SK-N-SH (cell line): ENCODE measurements at regions not wholly inside any gene's neighbourhood (a gene's known extent, or its start where the extent isn't known, plus 50 kb on each side); places are given as distances from the start of the nearest gene placed in this dataset.

Experiments
- CTCF ChIA-PET: fragments of 300-600, 350-600 bp; formaldehyde crosslinking; extraction: SDS; loops from one replicate; lab custom pipeline; 2021; lab: Yijun Ruan, JAX
- POLR2A ChIA-PET: fragments of 350-600 bp; sonication (Branson Sonifier 250); formaldehyde crosslinking; extraction: SDS; loops from one replicate; lab custom pipeline; 2020; ENCODE audit warnings: antibody characterized with exemption, inconsistent platforms; lab: Yijun Ruan, JAX
- DNase-seq: peaks from one replicate; pipeline ENCODE4 v3.0.0; 2012
- H2AFZ ChIP-seq: fragments of 200-600 bp; sonication (generic); 2 replicates; pipeline ENCODE4 v1.8.1; 2016; ENCODE audit warnings: antibody characterized with exemption, mild to moderate bottlenecking, low read depth
- H3F3A ChIP-seq: fragments of 200-600 bp; sonication (generic); replicated peaks from 2 replicates; pipeline ENCODE3; 2016; ENCODE audit warnings: antibody characterized with exemption, mild to moderate bottlenecking; ENCODE audit not compliant: insufficient read depth
- H3K27ac ChIP-seq, 2 experiments: fragments of 200-500 bp in 1 of 2; fragments of 200-600 bp in 1 of 2; sonication (Bioruptor generic) in 1 of 2; sonication (generic), shearing (Covaris generic) in 1 of 2; 2 replicates each; pipeline versions ENCODE4 v1.5.1 to v1.6.1; 2014 to 2016; ENCODE audit warnings: low read depth in 2 of 2, inconsistent platforms in 1 of 2, low read length in 1 of 2, mild to moderate bottlenecking in 1 of 2, mixed read lengths in 1 of 2
- H3K27me3 ChIP-seq: fragments of 200-600 bp; sonication (generic), shearing (Covaris generic); 2 replicates; pipeline ENCODE4 v1.6.1; 2016; ENCODE audit warnings: mixed run types; ENCODE audit not compliant: insufficient read depth
- H3K36me3 ChIP-seq, 2 experiments: fragments of 200-500 bp in 1 of 2; fragments of 200-600 bp in 1 of 2; sonication (Bioruptor generic) in 1 of 2; sonication (generic) in 1 of 2; replicated peaks in 1 of 2; 2 replicates each; pipeline versions ENCODE3 to v1.5.1; 2014 to 2016; ENCODE audit warnings: low read length in 1 of 2, mild to moderate bottlenecking in 1 of 2; ENCODE audit not compliant: insufficient read depth in 2 of 2, control insufficient read depth in 1 of 2
- H3K4me1 ChIP-seq, 2 experiments: fragments of 200-500 bp in 1 of 2; fragments of 200-600 bp in 1 of 2; sonication (Bioruptor generic) in 1 of 2; sonication (generic), shearing (Covaris generic) in 1 of 2; 2 replicates each; pipeline versions ENCODE4 v1.5.1 to v1.6.1; 2014 to 2016; ENCODE audit warnings: low read depth in 1 of 2, low read length in 1 of 2, mixed run types in 1 of 2; ENCODE audit not compliant: insufficient read depth in 2 of 2, control insufficient read depth in 1 of 2
- H3K4me2 ChIP-seq: fragments of 200-600 bp; sonication (generic), shearing (Covaris generic); 2 replicates; pipeline ENCODE4 v1.6.1; 2017; ENCODE audit warnings: mixed run types
- H3K4me3 ChIP-seq, 2 experiments: fragments of 200-500 bp in 1 of 2; fragments of 200-600 bp in 1 of 2; sonication (Bioruptor generic) in 1 of 2; sonication (generic), shearing (Covaris generic) in 1 of 2; 2 replicates each; pipeline versions ENCODE4 v1.5.1 to v1.8.1; 2014 to 2016; ENCODE audit warnings: low read depth in 2 of 2, inconsistent platforms in 1 of 2, low read length in 1 of 2, mild to moderate bottlenecking in 1 of 2, mixed read lengths in 1 of 2, moderate library complexity in 1 of 2
- H3K79me2 ChIP-seq: fragments of 200-600 bp; sonication (generic); 2 replicates; pipeline ENCODE4 v1.8.1; 2017; ENCODE audit warnings: mild to moderate bottlenecking; ENCODE audit not compliant: insufficient read depth
- H3K9ac ChIP-seq: fragments of 200-600 bp; sonication (generic); 2 replicates; pipeline ENCODE4 v1.6.1; 2017; ENCODE audit warnings: mixed run types
- H3K9me2 ChIP-seq: fragments of 200-600 bp; sonication (generic); 2 replicates; pipeline ENCODE4 v1.6.1; 2017; ENCODE audit warnings: mixed run types
- H3K9me3 ChIP-seq: fragments of 200-600 bp; sonication (generic); 2 replicates; pipeline ENCODE4 v1.6.1; 2017; ENCODE audit warnings: mixed run types, mild to moderate bottlenecking, moderate library complexity
- H4K20me1 ChIP-seq: fragments of 200-600 bp; sonication (generic); 2 replicates; pipeline ENCODE4 v1.6.1; 2017; ENCODE audit warnings: mild to moderate bottlenecking, mixed run types; ENCODE audit not compliant: insufficient read depth
- FOXM1 ChIP-seq: IDR thresholded peaks from 2 replicates; pipeline ENCODE4 v1.4.0; 2012; ENCODE audit warnings: low read depth, mild to moderate bottlenecking
- GABPA ChIP-seq: IDR thresholded peaks from 2 replicates; pipeline ENCODE4 v1.4.0; 2012; ENCODE audit warnings: low read depth, mild to moderate bottlenecking
- JUND ChIP-seq: IDR thresholded peaks from 2 replicates; pipeline ENCODE4 v1.4.0; 2012
- MXI1 ChIP-seq: IDR thresholded peaks from 2 replicates; pipeline ENCODE4 v1.6.1; 2012; ENCODE audit warnings: mild to moderate bottlenecking, low read depth, low read length, improper control_type of control experiment
- PBX3 ChIP-seq: IDR thresholded peaks from 2 replicates; pipeline ENCODE4; 2012
- POLR2AphosphoS5 ChIP-seq: IDR thresholded peaks from 2 replicates; pipeline ENCODE4 v1.6.1; 2012; ENCODE audit warnings: low read depth, low read length
- RAD21 ChIP-seq: IDR thresholded peaks from 2 replicates; pipeline ENCODE4 v1.6.1; 2012; ENCODE audit warnings: mild to moderate bottlenecking, low read length
- SMC3 ChIP-seq: IDR thresholded peaks from 2 replicates; pipeline ENCODE4 v1.6.1; 2012; ENCODE audit warnings: low read depth, low read length, improper control_type of control experiment
- TAF1 ChIP-seq: IDR thresholded peaks from 2 replicates; pipeline ENCODE4 v1.6.1; 2012; ENCODE audit warnings: low read depth, mild to moderate bottlenecking, low read length, moderate library complexity, borderline replicate concordance
- WGBS: methylation state at CpG from one replicate; pipeline ENCODE4 v1.1.6; 2017; ENCODE audit warnings: low lambda C conversion rate; 5-methylcytosine and 5-hydroxymethylcytosine counted together
- TF ChIP-seq, protein P1 (sequence below): IDR thresholded peaks from 2 replicates; pipeline ENCODE4 v1.6.1; 2012; ENCODE audit warnings: mild to moderate bottlenecking, low read depth, low read length, moderate library complexity
- TF ChIP-seq, protein P2 (sequence below): fragments of 150-350 bp; IDR thresholded peaks from 2 replicates; pipeline ENCODE4 v1.6.1; 2017; ENCODE audit warnings: antibody characterized with exemption, low read length, low read depth, borderline replicate concordance
- TF ChIP-seq, protein P3 (sequence below): IDR thresholded peaks from 2 replicates; pipeline ENCODE4 v1.4.0; 2012; ENCODE audit warnings: low read depth, borderline replicate concordance

DNA sequence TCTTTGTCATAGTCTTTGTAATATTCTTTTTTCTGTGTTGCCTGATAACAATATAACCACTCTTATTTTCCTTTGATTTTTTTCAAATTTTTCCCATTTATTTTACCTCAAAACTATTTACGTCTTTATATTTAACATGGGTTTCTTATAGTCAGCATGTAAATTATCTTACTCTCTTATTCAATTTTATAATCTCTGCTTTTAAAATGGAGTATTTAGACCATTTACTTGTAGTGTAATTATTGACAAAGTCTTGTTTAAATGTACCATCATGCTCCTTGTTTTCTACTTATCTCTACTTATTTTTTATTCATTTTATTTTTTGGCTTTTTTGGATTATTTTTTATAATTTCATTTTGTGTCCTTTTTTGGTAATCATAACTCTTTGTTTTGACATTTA is 476.5 kb upstream of the MAP3K7 start:
- 71% methylated on average over 1 of the region's 1 CpG for WGBS
- Histone ChIP-seq H3K9ac (no peak overlapping the region), H3K9me2 (no peaks in the 10 kb centered on the region), H3K4me2 (no peak overlapping the region), H3F3A (no peaks in the 10 kb centered on the region), H3K27me3 (no peaks in the 10 kb centered on the region), H3K79me2 (no peaks in the 10 kb centered on the region), H3K4me1 (no peaks in the 10 kb centered on the region), H3K36me3 (no peaks in the 10 kb centered on the region), H3K9me3 (no peaks in the 10 kb centered on the region), H4K20me1 (no peaks in the 10 kb centered on the region), H3K4me3 (no peak overlapping the region), H2AFZ (no peak overlapping the region), H3K27ac (no peak overlapping the region)
- no peak for DNase-seq
- ChIA-PET CTCF (no interaction called here), POLR2A (no interaction called here)
- TF ChIP-seq SMC3 (no peak), PBX3 (no peak), FOXM1 (no peak), RAD21 (no peak)
- TF ChIP-seq, protein P1, sequence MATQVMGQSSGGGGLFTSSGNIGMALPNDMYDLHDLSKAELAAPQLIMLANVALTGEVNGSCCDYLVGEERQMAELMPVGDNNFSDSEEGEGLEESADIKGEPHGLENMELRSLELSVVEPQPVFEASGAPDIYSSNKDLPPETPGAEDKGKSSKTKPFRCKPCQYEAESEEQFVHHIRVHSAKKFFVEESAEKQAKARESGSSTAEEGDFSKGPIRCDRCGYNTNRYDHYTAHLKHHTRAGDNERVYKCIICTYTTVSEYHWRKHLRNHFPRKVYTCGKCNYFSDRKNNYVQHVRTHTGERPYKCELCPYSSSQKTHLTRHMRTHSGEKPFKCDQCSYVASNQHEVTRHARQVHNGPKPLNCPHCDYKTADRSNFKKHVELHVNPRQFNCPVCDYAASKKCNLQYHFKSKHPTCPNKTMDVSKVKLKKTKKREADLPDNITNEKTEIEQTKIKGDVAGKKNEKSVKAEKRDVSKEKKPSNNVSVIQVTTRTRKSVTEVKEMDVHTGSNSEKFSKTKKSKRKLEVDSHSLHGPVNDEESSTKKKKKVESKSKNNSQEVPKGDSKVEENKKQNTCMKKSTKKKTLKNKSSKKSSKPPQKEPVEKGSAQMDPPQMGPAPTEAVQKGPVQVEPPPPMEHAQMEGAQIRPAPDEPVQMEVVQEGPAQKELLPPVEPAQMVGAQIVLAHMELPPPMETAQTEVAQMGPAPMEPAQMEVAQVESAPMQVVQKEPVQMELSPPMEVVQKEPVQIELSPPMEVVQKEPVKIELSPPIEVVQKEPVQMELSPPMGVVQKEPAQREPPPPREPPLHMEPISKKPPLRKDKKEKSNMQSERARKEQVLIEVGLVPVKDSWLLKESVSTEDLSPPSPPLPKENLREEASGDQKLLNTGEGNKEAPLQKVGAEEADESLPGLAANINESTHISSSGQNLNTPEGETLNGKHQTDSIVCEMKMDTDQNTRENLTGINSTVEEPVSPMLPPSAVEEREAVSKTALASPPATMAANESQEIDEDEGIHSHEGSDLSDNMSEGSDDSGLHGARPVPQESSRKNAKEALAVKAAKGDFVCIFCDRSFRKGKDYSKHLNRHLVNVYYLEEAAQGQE: no peak

DNA sequence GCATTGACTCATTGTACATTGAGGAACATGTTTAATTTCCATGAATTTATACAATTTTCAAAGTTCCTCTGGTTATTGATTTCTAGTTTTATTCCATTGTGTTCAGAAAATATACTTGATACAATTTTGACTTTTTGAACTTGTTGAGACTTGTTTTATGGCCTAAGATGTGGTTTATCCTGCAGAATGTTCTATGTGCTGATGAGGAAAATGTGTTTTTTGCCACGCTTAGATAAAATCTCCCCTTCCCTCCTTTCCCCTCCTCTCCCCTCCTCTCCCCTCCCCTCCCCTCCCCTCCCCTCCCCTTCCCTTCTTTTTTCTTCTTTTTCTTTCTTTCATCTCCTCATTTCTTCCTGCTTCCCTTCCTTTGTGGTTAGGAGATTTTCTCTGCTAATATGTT is 470.8 kb upstream of the MAP3K7 start:
- H3K27ac ChIP-seq: no peak overlapping the region
- no peaks in the 10 kb centered on the region for H3K27me3 ChIP-seq
- no peak overlapping the region for H2AFZ ChIP-seq
- no peaks in the 10 kb centered on the region for H4K20me1 ChIP-seq
- H3K9me3 ChIP-seq: no peaks in the 10 kb centered on the region
- H3F3A ChIP-seq: no peaks in the 10 kb centered on the region
- WGBS: 4% methylated on average over 1 of the region's 1 CpG
- H3K4me2 ChIP-seq: no peak overlapping the region
- no peaks in the 10 kb centered on the region for H3K36me3 ChIP-seq
- no peak overlapping the region for H3K4me3 ChIP-seq
- H3K9me2 ChIP-seq: no peaks in the 10 kb centered on the region
- CTCF ChIA-PET: no interaction called here
- H3K4me1 ChIP-seq: no peaks in the 10 kb centered on the region
- POLR2A ChIA-PET: no interaction called here
- H3K79me2 ChIP-seq: no peaks in the 10 kb centered on the region
- no peak overlapping the region for H3K9ac ChIP-seq
- TF ChIP-seq POLR2AphosphoS5 (no peak), MXI1 (no peak), JUND (no peak), GABPA (no peak), TAF1 (no peak), SMC3 (no peak)
- TF ChIP-seq, protein P2, sequence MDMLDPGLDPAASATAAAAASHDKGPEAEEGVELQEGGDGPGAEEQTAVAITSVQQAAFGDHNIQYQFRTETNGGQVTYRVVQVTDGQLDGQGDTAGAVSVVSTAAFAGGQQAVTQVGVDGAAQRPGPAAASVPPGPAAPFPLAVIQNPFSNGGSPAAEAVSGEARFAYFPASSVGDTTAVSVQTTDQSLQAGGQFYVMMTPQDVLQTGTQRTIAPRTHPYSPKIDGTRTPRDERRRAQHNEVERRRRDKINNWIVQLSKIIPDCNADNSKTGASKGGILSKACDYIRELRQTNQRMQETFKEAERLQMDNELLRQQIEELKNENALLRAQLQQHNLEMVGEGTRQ: no peak
- TF ChIP-seq, protein P3, sequence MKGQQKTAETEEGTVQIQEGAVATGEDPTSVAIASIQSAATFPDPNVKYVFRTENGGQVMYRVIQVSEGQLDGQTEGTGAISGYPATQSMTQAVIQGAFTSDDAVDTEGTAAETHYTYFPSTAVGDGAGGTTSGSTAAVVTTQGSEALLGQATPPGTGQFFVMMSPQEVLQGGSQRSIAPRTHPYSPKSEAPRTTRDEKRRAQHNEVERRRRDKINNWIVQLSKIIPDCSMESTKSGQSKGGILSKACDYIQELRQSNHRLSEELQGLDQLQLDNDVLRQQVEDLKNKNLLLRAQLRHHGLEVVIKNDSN: no peak
- DNase-seq: no peak
